Fibroblast of lung (primary cell): ENCODE measurements at regions not wholly inside any gene's neighbourhood (a gene's known extent, or its start where the extent isn't known, plus 50 kb on each side); places are given as distances from the start of the nearest gene placed in this dataset.

Experiments
- DNase-seq, 2 donors: peaks; one replicate each; pipeline versions ENCODE4 v3.0.0 to v3.0.0-alpha.2; 2010; ENCODE audit warnings: low read depth in 2 of 2
- H2AFZ ChIP-seq: 2 replicates; pipeline ENCODE4 v1.5.1; 2012; ENCODE audit warnings: low read length, control low read depth, inconsistent platforms
- H3K27ac ChIP-seq: 2 replicates; pipeline ENCODE4 v1.5.1; 2011; ENCODE audit warnings: low read length, control low read depth; ENCODE audit not compliant: insufficient read depth
- H3K27me3 ChIP-seq: 2 replicates; pipeline ENCODE4 v1.5.1; 2011; ENCODE audit warnings: mild to moderate bottlenecking, low read length; ENCODE audit not compliant: control insufficient read depth, insufficient read depth
- H3K36me3 ChIP-seq: 2 replicates; pipeline ENCODE4 v1.5.1; 2011; ENCODE audit warnings: low read length; ENCODE audit not compliant: control insufficient read depth, insufficient read depth
- H3K4me1 ChIP-seq: 2 replicates; pipeline ENCODE4 v1.5.1; 2011; ENCODE audit warnings: low read length; ENCODE audit not compliant: control insufficient read depth, insufficient read depth; ENCODE audit errors: extremely low read depth
- H3K4me2 ChIP-seq: 2 replicates; pipeline ENCODE4 v1.5.1; 2011; ENCODE audit warnings: low read length, control low read depth; ENCODE audit not compliant: insufficient read depth; ENCODE audit errors: extremely low read depth
- H3K4me3 ChIP-seq, 4 experiments: fragments of 200-600 bp in 1 of 4; sonication (generic) in 1 of 4; replicated peaks in 1 of 4; 2 replicates each; pipeline ENCODE4 v1.5.1; 2011 to 2016; ENCODE audit warnings: low read length in 4 of 4, low read depth in 3 of 4, mild to moderate bottlenecking in 3 of 4, control low read depth in 2 of 4, inconsistent platforms in 1 of 4, mixed read lengths in 1 of 4; ENCODE audit not compliant: insufficient read depth in 1 of 4; ENCODE audit errors: control extremely low read depth in 1 of 4
- H3K79me2 ChIP-seq: 2 replicates; pipeline ENCODE4 v1.5.1; 2012; ENCODE audit warnings: mild to moderate bottlenecking, low read length, inconsistent platforms; ENCODE audit not compliant: control insufficient read depth, insufficient read depth
- H3K9ac ChIP-seq: 2 replicates; pipeline ENCODE4 v1.5.1; 2011; ENCODE audit warnings: mild to moderate bottlenecking, low read length, control low read depth; ENCODE audit not compliant: insufficient read depth
- H3K9me3 ChIP-seq: 2 replicates; pipeline ENCODE4 v1.5.1; 2012; ENCODE audit warnings: low read depth, low read length; ENCODE audit not compliant: control insufficient read depth, insufficient read depth
- H4K20me1 ChIP-seq: 2 replicates; pipeline ENCODE4 v1.5.1; 2011; ENCODE audit warnings: low read length; ENCODE audit not compliant: control insufficient read depth, insufficient read depth; ENCODE audit errors: extremely low read depth
- CTCF ChIP-seq, 2 donors: IDR thresholded peaks in 1 of 2; conservative IDR thresholded peaks in 1 of 2; 1 replicate in 1 of 2; 2 replicates in 1 of 2; pipeline ENCODE4 v1.5.1; 2011 to 2012; ENCODE audit warnings: low read length in 2 of 2, control low read depth in 1 of 2, inconsistent platforms in 1 of 2, low read depth in 1 of 2, mild to moderate bottlenecking in 1 of 2
- EZH2 ChIP-seq: IDR thresholded peaks from 2 replicates; pipeline ENCODE4 v1.5.1; 2012; ENCODE audit warnings: low read length, control low read depth, mild to moderate bottlenecking; ENCODE audit errors: missing control alignments

DNA sequence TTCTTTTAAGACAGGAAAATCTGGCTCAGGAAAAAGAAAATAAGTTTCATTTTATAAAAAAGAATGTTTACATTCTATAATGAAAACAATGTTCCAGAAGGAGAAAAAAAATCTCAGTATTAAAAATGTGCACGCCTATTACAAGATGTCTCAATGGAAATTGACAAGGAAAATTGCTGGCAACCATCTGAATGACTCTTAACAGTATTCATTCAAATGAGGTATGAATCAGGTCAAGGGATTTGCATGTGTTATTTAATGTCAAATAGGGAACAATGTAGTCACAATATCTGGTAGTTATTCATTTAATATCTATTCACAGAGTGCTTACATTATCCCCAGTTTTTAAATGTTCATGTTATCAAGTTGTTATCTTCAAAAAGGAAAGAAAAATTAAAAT lies 208.4 kb upstream of the TRAM1L1 start:
- no peak for TF ChIP-seq CTCF (conservative IDR thresholded peaks at IDR 0.05 in 1 of 2, IDR thresholded peaks at IDR 0.05 in 1 of 2; ENCODE audit: low read depth in 1 of 2, low read length in 2 of 2)
- no peak for TF ChIP-seq EZH2
- no peak overlapping the region for H3K4me2 ChIP-seq

GRCh38 chr4:117302226-117302625 lies 216.8 kb upstream of the TRAM1L1 start:
- Histone ChIP-seq H3K27ac (no peak overlapping the region), H3K4me3 (no peak overlapping the region), H3K4me2 (no peak overlapping the region), H3K36me3 (no peaks in the 10 kb centered on the region), H3K9ac (no peak overlapping the region), H2AFZ (no peak overlapping the region), H4K20me1 (no peaks in the 10 kb centered on the region), H3K4me1 (no peaks in the 10 kb centered on the region), H3K27me3 (no peaks in the 10 kb centered on the region), H3K9me3 (no peaks in the 10 kb centered on the region), H3K79me2 (no peaks in the 10 kb centered on the region)
- TF ChIP-seq CTCF (conservative IDR thresholded peaks at IDR 0.05 in 1 of 2, IDR thresholded peaks at IDR 0.05 in 1 of 2; ENCODE audit: low read depth in 1 of 2, low read length in 2 of 2), result no peak
- DNase-seq, result no peak

More for the DNA sequence above, 208.4 kb upstream of the TRAM1L1 start:
- Histone ChIP-seq H3K9ac (no peak overlapping the region), H3K27ac (no peak overlapping the region), H3K79me2 (no peaks in the 10 kb centered on the region), H2AFZ (no peak overlapping the region), H3K36me3 (no peaks in the 10 kb centered on the region), H3K9me3 (no peaks in the 10 kb centered on the region), H4K20me1 (no peaks in the 10 kb centered on the region), H3K27me3 (no peaks in the 10 kb centered on the region), H3K4me3 (no peak overlapping the region), H3K4me1 (no peaks in the 10 kb centered on the region)
- no peak for DNase-seq

- DNase-seq, result no peak
- no peak overlapping the region for H3K27ac ChIP-seq
- no peaks in the 10 kb centered on the region for H3K27me3 ChIP-seq
- no peak overlapping the region for H3K4me2 ChIP-seq
- no peaks in the 10 kb centered on the region for H4K20me1 ChIP-seq
- H3K4me3 ChIP-seq, result no peak overlapping the region
- no peaks in the 10 kb centered on the region for H3K79me2 ChIP-seq
- H3K4me1 ChIP-seq, result no peaks in the 10 kb centered on the region
- H3K9me3 ChIP-seq, result no peaks in the 10 kb centered on the region
- TF ChIP-seq EZH2, result no peak
- no peak for TF ChIP-seq CTCF (conservative IDR thresholded peaks at IDR 0.05 in 1 of 2, IDR thresholded peaks at IDR 0.05 in 1 of 2; ENCODE audit: low read depth in 1 of 2, low read length in 2 of 2)
- no peak overlapping the region for H3K9ac ChIP-seq
- no peak overlapping the region for H2AFZ ChIP-seq
- no peaks in the 10 kb centered on the region for H3K36me3 ChIP-seq
Measured at GRCh38 chr4:117311215-117311614, 225.8 kb upstream of the TRAM1L1 start.
